MCF 10A (cell line): ENCODE measurements at regions not wholly inside any gene's neighbourhood (a gene's known extent, or its start where the extent isn't known, plus 50 kb on each side); places are given as distances from the start of the nearest gene placed in this dataset.

Experiments used
- BruUV-seq: library from RNA; stranded (reverse); fragments of 400-500 nt; replicated peaks from 2 replicates; lab custom pipeline; 2021; lab: Mats Ljungman, UMichigan
- CTCF ChIA-PET: fragments of 300-600 bp; sonication (Branson Sonifier 250); formaldehyde crosslinking; extraction: SDS; loops from one replicate; lab custom pipeline; 2021; ENCODE audit warnings: antibody characterized with exemption, inconsistent platforms; lab: Yijun Ruan, JAX
- POLR2A ChIA-PET: fragments of 300-600, 350-650 bp; sonication (Branson Sonifier 250); formaldehyde crosslinking; extraction: SDS; loops from one replicate; lab custom pipeline; 2020; ENCODE audit warnings: antibody characterized with exemption, inconsistent platforms; lab: Yijun Ruan, JAX
- DNase-seq: peaks from one replicate; pipeline ENCODE4 v3.0.0-alpha.2; 2018; ENCODE audit not compliant: unreplicated experiment
- H3K27ac Mint-ChIP-seq: one replicate; pipeline ENCODE4 v1.8.0; 2022; ENCODE audit warnings: mild to moderate bottlenecking, low read depth, mixed read lengths; ENCODE audit not compliant: unreplicated experiment
- H3K27me3 Mint-ChIP-seq: one replicate; pipeline ENCODE4 v1.8.0; 2022; ENCODE audit warnings: mixed read lengths; ENCODE audit not compliant: insufficient read depth, unreplicated experiment
- H3K36me3 Mint-ChIP-seq: one replicate; pipeline ENCODE4 v1.8.0; 2022; ENCODE audit warnings: mild to moderate bottlenecking, moderate library complexity, mixed read lengths; ENCODE audit not compliant: insufficient read depth, unreplicated experiment
- H3K4me1 Mint-ChIP-seq: one replicate; pipeline ENCODE4 v1.8.0; 2022; ENCODE audit warnings: mixed read lengths; ENCODE audit not compliant: insufficient read depth, unreplicated experiment
- H3K4me3 Mint-ChIP-seq: one replicate; pipeline ENCODE4 v1.8.0; 2022; ENCODE audit warnings: mild to moderate bottlenecking, moderate library complexity, mixed read lengths; ENCODE audit not compliant: unreplicated experiment
- H3K9me3 Mint-ChIP-seq: one replicate; pipeline ENCODE4 v1.8.0; 2022; ENCODE audit warnings: mixed read lengths; ENCODE audit not compliant: unreplicated experiment
- CTCF ChIP-seq: fragments of 200-600 bp; IDR thresholded peaks from one replicate; pipeline ENCODE4 v1.8.0; 2022; ENCODE audit warnings: antibody characterized with exemption, mild to moderate bottlenecking; ENCODE audit not compliant: unreplicated experiment
- intact Hi-C: fragments of 100-400 bp; cut with micrococcal nuclease; formaldehyde crosslinking; loops from 2 replicates; pipeline ENCODE4 v1.14.1; 2022

DNA sequence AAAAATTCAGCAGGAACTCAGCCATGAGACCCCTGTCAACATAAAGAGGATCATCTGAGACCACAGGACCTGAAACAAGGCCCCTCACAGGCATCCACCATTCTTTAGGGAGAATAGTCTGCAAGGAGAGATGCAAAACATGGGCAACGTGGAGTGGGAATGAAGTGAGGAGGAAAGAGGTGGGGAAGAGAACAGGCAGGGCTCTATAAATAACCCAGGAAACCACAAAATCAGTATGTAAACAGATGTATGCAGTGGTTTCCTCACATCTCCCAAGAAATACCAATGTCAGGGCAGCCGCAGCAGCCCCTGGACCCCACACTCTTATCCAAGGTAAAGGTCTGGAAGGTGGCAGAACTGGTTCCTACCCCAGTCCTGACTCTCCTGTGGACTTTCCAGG is 168.5 kb downstream of the EN1 start:
- Mint-ChIP-seq H3K27me3 (peaks cover 10% of the 10 kb centered on the region), H3K4me1 (peaks cover 9% of the 10 kb centered on the region), H3K27ac (no peak overlapping the region), H3K9me3 (no peaks in the 10 kb centered on the region), H3K36me3 (no peaks in the 10 kb centered on the region), H3K4me3 (no peak overlapping the region)
- no peak for TF ChIP-seq CTCF
- no peak for DNase-seq
- BruUV-seq, result no TSS peak
- ChIA-PET POLR2A (no interaction called here), CTCF (no interaction called here)
- intact Hi-C loops, result no loop called here

DNA sequence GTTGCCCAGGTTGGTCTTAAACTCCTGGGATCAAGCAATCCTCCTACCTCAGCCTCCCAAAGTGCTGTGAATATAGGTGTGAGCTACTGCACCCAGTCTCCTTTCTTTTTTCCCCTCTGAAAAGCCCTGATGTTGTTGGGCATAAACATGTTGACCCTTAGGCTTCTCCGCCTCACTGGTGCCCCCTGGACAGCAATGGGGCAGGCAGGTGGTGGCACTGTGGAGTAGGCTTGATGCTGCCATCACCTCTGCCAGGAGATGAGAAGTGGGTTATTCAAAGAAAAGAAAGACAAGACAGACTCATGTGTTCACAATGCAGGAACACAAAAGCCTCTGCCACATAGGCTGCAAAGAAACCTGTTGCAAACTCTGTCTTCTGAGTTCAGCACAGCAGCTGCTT is 169.9 kb downstream of the EN1 start:
- no peak for DNase-seq
- no peaks in the 10 kb centered on the region for H3K36me3 Mint-ChIP-seq
- H3K27me3 Mint-ChIP-seq, result peaks cover 10% of the 10 kb centered on the region
- intact Hi-C loops, result no loop called here
- TF ChIP-seq CTCF, result no peak
- BruUV-seq, result no TSS peak
- H3K9me3 Mint-ChIP-seq, result no peaks in the 10 kb centered on the region
- no peak overlapping the region for H3K27ac Mint-ChIP-seq
- no peak overlapping the region for H3K4me3 Mint-ChIP-seq
- H3K4me1 Mint-ChIP-seq, result peaks cover 9% of the 10 kb centered on the region
- ChIA-PET POLR2A (no interaction called here), CTCF (interaction anchor here (0.6 kb wide), 1 partner anchor 121 kb away, joined by 3 read pairs; no protein-coding TSS in a partner anchor)

DNA sequence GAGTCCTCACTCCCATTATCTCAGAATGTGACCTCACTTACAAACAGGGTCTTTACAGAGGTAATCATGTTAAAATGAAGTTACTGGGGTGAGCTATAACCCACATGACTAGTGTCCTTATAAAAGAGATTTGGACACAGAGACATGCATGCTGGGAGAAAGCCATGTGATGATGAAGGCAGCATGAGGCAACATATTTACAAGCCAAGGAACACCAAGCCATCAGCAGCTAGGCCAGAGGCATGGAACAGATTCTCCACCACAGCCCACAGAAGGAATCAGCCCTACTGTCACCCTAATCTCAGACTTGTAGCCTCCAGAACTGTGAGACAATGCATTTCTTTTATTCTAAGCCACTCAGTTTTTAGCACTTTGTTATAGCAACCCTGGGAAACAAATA is 171.9 kb downstream of the EN1 start:
- H3K4me3 Mint-ChIP-seq, result no peak overlapping the region
- intact Hi-C loops, result no loop called here
- H3K27ac Mint-ChIP-seq, result no peak overlapping the region
- peaks cover 2% of the 10 kb centered on the region for H3K27me3 Mint-ChIP-seq
- H3K4me1 Mint-ChIP-seq, result peaks cover 14% of the 10 kb centered on the region
- H3K9me3 Mint-ChIP-seq, result no peaks in the 10 kb centered on the region
- H3K36me3 Mint-ChIP-seq, result no peaks in the 10 kb centered on the region
- ChIA-PET POLR2A (no interaction called here), CTCF (no interaction called here)
- no TSS peak for BruUV-seq
- no peak for TF ChIP-seq CTCF
- no peak for DNase-seq

GRCh38 chr2:118672571-118673158 is 174.8 kb downstream of the EN1 start:
- BruUV-seq, result no TSS peak
- Mint-ChIP-seq H3K4me3 (no peak overlapping the region), H3K4me1 (peaks cover 20% of the 10 kb centered on the region), H3K27ac (no peak overlapping the region), H3K27me3 (no peaks in the 10 kb centered on the region), H3K36me3 (no peaks in the 10 kb centered on the region), H3K9me3 (no peaks in the 10 kb centered on the region)
- peak; percentile 13 for DNase-seq
- ChIA-PET POLR2A (no interaction called here), CTCF (no interaction called here)
- intact Hi-C loops, result no loop called here
- no peak for TF ChIP-seq CTCF
